ENCODE measurements at regions not wholly inside any gene's neighbourhood (a gene's known extent, or its start where the extent isn't known, plus 50 kb on each side); places are given as distances from the start of the nearest gene placed in this dataset.

DNA sequence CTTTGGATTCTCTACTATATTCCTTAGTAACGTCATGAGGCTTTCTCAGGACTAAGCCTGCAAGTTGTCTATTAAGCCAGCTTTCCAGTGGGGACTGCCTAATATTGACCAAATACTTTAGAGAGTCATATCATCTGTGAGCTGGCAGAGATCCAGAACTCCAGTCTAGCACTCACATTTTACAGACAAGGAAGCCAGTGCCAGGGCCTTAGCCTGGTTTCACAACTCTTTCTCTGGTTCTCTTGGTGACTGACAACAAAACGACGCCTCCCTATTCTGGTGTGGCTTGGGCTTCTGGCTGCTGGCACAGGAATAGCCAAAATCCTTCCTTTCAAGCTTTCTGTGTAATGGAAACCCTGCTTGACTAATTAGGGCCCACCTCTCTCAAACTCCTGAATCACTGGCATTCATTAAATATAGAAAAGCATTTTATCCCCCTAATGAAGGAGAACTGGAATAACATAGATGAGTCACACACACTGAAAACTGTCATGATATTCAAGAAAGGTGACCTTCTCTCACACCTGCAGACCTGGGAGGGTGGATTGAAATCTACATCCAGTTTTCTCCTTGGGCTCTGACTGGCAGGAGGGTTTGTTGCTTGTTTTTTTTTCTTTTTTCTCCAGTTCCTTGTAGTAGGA, 75.2 kb upstream of the UBL3 start:
- DNase-seq (ENCODE audit: low read depth) = peak; percentile 58

DNA sequence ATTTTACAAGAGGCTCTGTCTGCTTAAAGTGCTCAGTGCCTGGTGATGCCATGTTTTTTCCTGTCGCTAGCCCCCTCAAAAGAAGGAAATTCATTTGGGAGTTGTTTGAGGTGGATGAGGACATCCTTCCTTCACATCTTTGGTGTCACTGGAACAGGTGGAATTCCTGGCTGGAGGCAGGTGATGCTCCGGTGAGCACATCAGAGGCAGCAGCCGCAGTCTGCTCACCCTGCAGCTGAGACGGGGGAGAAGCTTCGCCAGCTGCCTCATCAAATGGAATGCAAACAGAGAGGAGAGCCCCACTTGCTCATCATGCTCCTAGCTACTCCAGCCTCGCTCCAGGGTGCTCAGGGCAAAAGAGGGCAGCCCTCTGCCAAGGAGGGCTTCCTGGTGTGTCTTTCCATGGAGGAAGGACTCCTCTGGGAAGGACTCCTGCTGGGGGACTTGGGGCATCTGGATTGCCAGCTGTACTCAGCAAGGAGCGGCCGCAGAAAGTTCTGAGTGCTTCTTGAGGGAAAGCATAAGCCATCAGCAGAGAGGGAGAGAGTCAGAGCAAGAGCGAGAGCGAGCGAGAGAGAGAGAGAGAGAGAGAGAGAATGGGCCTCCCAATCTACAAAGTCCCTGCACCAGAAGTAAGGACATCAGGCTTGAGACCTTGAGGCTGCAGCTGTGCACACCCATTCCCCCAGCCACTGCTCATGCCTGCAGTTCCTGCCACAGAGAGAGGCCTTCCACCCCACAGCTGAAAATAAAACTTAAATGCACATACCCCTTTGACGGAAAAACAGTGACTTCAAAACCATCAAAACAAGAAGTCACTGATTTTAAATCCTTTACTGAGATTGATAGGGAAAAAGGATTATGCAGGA, 74.3 kb upstream of the UBL3 start:
- peak; percentile 64 for DNase-seq (ENCODE audit: low read depth)

- DNase-seq (ENCODE audit: low read depth) = peak; percentile 92
These were observed 73.4 kb upstream of the UBL3 start for GRCh38 chr13:29923554-29924481.

DNA sequence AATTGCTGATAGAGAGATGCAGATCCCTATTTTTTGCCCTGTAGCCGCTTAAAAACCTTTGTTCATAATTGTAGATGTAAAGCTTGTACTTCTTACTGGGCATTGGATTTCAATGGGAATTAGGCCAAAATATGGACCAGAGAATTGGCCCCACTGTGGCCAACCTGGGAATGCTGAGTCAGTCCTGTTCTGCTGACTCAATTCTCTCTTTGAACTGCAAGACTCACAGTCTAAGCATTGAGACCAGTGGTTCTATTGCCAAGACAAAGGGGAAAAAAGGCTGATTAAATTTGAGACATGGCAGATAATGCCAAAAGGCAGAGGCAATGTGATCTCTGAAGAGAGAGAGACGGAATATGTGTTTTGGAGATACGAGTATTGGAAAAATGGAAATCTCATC, 72.5 kb upstream of the UBL3 start:
- no peak for DNase-seq (ENCODE audit: low read depth)

DNA sequence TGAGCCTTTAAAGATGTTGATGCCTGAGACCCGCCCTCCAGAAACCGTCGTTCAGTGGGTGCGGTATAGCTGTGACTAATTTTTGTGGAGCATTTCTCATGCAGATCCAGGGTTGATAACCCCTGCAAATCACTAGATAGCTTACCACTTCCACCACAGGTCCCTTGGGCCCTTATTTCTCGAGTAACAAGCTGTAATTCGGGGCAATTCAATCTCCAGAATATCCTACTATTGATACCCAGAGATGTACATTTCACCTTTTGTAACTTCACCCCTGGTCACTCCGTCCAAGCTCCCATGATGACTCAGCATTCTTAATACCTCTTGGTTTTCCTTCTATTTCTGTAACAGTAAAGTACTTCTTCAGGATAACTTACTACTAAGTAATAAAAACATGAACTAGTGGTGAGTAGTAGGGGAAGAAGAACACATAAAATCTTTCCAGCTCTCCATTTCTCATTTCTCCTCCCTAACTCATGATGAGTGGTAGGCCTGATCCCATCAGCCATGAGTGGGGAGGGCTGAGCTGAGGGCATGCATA, 71.9 kb upstream of the UBL3 start:
- no peak for DNase-seq (ENCODE audit: low read depth)

DNA sequence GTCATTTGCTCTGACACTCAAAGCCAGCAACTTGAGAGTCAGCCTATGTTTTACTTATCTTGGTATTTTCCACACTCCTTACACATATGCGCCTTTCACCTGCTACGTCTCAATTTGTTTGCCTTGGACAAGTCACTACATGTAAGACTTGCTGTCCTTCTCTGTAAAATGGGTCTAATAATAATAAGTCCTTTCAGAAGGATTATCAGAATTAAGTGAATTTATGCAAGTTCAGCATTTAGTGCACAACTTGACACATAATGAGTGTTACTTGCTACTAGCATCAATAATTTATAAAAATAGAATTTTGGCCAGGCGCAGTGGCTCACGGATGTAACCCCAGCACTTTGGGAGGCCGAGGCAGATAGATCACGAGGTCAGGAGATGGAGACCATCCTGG, 71.1 kb upstream of the UBL3 start:
- no peak for DNase-seq (ENCODE audit: low read depth)

- no peak for DNase-seq (ENCODE audit: low read depth)
These were observed 69.7 kb upstream of the UBL3 start for GRCh38 chr13:29920025-29920643.

GRCh38 chr13:29918845-29919244, 68.4 kb upstream of the UBL3 start:
- peak; percentile 60 for DNase-seq (ENCODE audit: low read depth)

DNA sequence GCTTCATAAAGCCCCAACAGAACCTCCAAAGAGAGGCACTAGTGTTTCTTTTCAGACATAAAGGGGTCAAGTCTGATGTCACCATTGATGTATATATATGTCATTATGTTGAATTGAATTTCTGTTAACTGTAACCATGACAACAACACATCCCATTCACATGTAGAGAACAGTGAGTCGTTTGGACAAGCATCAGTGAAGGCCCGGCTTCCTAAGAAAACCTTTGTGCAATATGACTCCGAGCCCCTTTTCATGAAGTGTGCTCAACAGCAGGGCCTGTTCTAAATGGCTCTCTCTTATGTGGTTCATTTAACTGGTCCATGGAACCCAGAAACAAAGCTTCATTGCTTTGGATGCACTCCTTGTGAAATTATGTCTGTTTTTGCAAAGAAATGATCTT, 67.2 kb upstream of the UBL3 start:
- no peak for DNase-seq (ENCODE audit: low read depth)

GRCh38 chr13:29914581-29914980, 64.2 kb upstream of the UBL3 start:
- DNase-seq (ENCODE audit: low read depth) = no peak

DNA sequence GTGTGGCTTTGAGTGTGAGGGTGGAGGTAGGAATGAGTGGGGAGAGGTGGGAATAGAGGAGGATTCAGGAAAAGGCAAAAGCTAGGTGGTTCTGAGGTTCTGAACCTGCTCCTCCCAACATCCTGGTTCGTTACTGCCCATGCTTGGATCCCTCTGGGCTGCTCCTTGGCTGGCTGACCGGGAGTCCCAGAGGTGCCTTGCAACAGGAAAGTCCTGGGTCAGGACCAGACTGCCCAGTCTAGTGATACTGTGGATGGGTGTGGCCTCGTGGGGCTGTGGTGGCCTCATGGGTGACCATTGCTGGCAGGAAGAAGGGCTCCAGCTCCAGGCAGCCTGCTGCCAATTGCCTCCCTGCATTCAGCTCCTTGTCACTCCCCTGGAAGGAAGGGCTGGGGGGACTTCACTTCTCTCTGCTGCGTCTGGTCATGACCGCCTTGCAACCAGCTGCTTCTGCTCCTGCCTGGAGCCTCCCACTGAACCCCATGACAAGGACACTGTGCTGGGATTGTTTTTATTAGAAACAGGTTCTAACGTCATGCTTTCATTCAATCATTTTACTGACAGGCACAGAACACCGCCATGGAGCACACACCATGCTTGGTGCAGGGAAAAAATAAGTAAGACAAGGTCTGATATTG, 61.5 kb upstream of the UBL3 start:
- DNase-seq (ENCODE audit: low read depth) = no peak

DNA sequence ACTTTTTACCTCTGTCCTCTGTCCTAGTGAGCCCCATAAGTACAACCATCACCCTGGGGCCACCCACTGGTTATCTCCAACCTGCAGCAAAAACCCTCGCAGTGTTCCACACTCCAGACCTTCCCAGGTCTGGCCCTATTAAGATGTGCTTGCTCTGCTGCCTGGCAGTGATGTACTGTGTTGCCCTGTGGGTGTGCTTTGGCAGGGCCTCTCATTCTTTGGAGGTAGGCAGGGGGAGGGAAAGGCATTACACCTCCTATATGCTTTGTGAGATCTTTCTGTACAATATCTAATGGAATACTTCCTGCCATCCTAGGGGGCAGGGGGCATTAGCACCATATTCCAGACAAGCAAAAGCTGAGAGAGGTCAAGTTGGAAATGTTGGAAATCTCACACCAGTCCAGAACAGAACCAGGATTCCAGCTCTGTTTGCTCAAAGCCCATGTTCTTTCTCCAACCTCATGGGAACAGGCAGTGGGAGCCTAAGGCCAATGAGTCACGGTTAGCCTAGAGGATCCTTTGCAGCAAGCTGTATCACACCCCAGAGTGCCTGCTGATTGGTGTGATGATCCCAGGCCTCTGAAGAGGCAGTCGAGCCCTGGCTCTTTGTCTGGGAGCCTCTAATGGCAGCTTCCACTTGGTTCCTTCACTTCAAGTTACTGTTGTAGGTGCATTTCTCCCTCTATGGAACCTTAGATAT, 59.7 kb upstream of the UBL3 start:
- DNase-seq (ENCODE audit: low read depth) = no peak

DNA sequence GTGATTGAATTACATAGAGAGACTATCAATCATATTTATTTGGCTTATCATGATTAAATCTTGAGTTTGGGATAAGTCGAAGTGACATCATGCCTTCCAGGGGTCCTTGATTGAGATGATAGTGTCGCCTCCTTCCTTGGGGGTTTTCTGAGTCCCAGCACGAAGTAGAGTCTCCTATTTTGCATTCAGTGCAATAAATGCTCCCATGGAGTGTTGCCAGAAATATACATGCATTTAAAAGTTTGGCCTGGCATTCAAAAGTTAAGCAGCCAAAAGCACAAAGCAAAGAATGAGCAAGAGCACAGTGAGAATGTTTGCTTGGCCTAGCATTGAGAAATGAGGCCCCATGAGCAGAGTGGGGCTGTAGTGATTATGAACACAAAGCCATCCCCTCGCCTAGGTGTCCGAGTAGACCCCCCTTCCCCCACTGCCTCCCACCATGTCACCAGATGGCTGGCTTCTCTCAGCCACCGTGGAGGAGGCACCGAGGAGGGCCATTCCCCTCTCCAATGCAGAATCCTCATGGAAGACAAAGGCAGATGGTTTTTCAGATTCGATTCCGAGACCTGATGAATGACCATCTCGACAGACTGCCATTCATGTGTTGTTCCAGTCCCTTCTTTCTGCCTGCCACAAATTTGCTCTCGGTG, 58.8 kb upstream of the UBL3 start:
- DNase-seq (ENCODE audit: low read depth) = no peak

DNA sequence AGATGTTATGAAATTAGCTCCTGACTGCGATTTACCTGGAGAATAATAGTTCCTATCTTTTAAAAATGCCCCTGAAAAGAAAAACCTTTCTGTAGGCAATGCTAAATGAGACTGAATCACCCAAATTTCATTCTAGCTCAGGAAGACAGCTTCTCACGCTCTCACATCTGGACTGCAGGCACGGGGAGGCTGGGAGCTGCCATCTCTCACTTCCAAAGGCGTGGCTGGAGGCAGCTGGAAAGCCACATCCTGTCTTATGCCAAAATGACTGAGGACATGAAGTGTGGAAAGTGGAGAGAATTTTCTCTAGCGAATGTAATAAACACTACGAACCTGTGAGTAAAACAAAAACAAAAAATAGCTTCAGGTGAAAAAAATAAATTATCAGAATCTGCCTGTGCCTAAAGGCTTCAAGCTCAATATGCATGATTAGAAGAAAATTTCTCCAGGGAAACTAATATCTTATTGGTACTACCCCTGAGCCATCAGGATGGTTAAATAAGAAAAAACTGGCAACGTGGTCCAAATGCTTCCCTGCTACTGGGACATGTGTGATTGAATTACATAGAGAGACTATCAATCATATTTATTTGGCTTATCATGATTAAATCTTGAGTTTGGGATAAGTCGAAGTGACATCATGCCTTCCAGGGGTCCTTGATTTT, 58.1 kb upstream of the UBL3 start:
- DNase-seq (ENCODE audit: low read depth) = no peak

DNA sequence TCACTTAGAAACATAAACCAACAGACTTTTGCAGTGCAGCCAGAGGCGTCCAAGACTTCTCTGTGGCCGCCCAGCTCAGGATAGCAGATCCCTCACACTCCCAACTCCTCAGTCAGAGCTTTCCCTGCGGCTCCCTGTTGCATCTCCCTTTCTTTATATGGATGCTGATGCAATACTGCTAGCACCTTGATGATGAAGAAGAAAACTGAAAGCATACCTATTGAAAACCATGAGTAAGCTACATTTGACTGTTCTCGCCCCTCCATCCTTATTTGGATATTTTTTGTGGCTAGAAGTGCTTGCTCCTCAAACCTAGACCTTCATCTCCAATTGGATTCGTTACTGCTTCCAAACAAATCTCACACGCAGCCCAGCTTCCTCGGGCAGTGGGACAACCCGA, 57.3 kb upstream of the UBL3 start:
- no peak for DNase-seq (ENCODE audit: low read depth)

GRCh38 chr13:29906432-29907011, 56.1 kb upstream of the UBL3 start:
- no peak for DNase-seq (ENCODE audit: low read depth)

GRCh38 chr13:29905845-29906244, 55.4 kb upstream of the UBL3 start:
- DNase-seq (ENCODE audit: low read depth) = no peak

GRCh38 chr13:29903996-29904395, 53.6 kb upstream of the UBL3 start:
- DNase-seq (ENCODE audit: low read depth) = no peak

GRCh38 chr13:29903543-29903942, 53.1 kb upstream of the UBL3 start:
- DNase-seq (ENCODE audit: low read depth) = no peak
